D721Med (cell line): ENCODE measurements at regions not wholly inside any gene's neighbourhood (a gene's known extent, or its start where the extent isn't known, plus 50 kb on each side); places are given as distances from the start of the nearest gene placed in this dataset.
"Not testable (repeated sequence)": the region's sequence is repeated elsewhere in the genome, so short reads cannot be mapped to it uniquely, and the experiment has no call there.

ENCODE experiments used
- DNase-seq: peaks from one replicate; pipeline ENCODE4 v3.0.0; 2011; ENCODE audit warnings: low spot score; ENCODE audit not compliant: insufficient read length
- FAIRE-seq: peaks from 2 replicates; lab custom pipeline; 2011; peaks lifted over from hg19 to GRCh38; lab: Jason Lieb, UNC
- CTCF ChIP-seq: IDR thresholded peaks from 2 replicates; pipeline ENCODE4 v1.5.1; 2012; ENCODE audit warnings: mild to moderate bottlenecking, control low read depth; ENCODE audit not compliant: insufficient read depth; ENCODE audit errors: missing control alignments

- no peak for TF ChIP-seq CTCF
- FAIRE-seq = no peak
- no peak for DNase-seq
Measured at GRCh38 chr4:117916728-117917127, 117.6 kb upstream of the NDST3 start.

- not testable (repeated sequence) for FAIRE-seq, DNase-seq
Measured at GRCh38 chr4:117922311-117922710, 112.0 kb upstream of the NDST3 start.

- not testable (repeated sequence) for DNase-seq, FAIRE-seq
Measured at GRCh38 chr4:117927823-117928222, 106.5 kb upstream of the NDST3 start.

GRCh38 chr4:117941611-117942010 lies 92.7 kb upstream of the NDST3 start:
- DNase-seq (no peak), FAIRE-seq (no peak)
- no peak for TF ChIP-seq CTCF

- FAIRE-seq = no peak
Measured at GRCh38 chr4:117949621-117950020, 84.7 kb upstream of the NDST3 start.

GRCh38 chr4:117957571-117957970 lies 76.7 kb upstream of the NDST3 start:
- no peak for FAIRE-seq
- no peak for TF ChIP-seq CTCF
- DNase-seq = no peak

More at GRCh38 chr4:117949621-117950020, 84.7 kb upstream of the NDST3 start:
- no peak for TF ChIP-seq CTCF
- no peak for DNase-seq

- FAIRE-seq (no peak), DNase-seq (no peak)
- no peak for TF ChIP-seq CTCF
Measured at GRCh38 chr4:117965622-117966021, 68.7 kb upstream of the NDST3 start.

GRCh38 chr4:117968606-117969005 lies 65.7 kb upstream of the NDST3 start:
- TF ChIP-seq CTCF = peak; percentile 6
- no peak for FAIRE-seq
- no peak for DNase-seq
